HK-2 (cell line): ENCODE measurements at regions not wholly inside any gene's neighbourhood (a gene's known extent, or its start where the extent isn't known, plus 50 kb on each side); places are given as distances from the start of the nearest gene placed in this dataset.
A peak's percentile ranks its signal among the peaks of the same experiment; 100 is the strongest.

ENCODE experiments used
- DNase-seq: peaks from one replicate; pipeline ENCODE4 v3.0.0-alpha.2; 2018; ENCODE audit not compliant: unreplicated experiment

GRCh38 chr11:71356904-71357303 is 91.3 kb downstream of the DHCR7 start:
- DNase-seq, result no peak

- no peak for DNase-seq
Observed at GRCh38 chr11:71356280-71356876, 91.8 kb downstream of the DHCR7 start.

GRCh38 chr11:71355281-71355680 is 92.9 kb downstream of the DHCR7 start:
- DNase-seq, result no peak

- no peak for DNase-seq
Observed at GRCh38 chr11:71354394-71355105, 93.6 kb downstream of the DHCR7 start.

GRCh38 chr11:71352748-71353147 is 95.4 kb downstream of the DHCR7 start:
- no peak for DNase-seq

DNA sequence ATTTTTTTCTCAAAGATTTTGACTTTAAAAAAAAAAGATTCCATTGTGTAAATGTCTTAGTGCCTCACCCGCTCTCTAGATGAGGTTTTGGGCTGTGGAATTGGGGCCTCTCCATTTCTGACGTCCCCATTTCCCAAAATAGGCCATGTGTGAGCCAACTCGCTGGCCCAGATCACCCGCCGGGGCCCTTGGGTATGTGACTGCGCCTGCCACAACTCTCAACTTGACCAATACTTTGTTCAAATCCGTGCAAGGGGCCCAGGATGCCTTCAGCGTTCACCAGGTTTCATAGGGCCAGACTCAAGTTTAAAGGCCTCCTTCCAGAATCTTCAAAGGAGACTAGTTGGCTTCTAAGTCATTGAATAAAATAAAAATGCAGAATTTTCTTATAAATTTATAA is 96.0 kb downstream of the DHCR7 start:
- no peak for DNase-seq

DNA sequence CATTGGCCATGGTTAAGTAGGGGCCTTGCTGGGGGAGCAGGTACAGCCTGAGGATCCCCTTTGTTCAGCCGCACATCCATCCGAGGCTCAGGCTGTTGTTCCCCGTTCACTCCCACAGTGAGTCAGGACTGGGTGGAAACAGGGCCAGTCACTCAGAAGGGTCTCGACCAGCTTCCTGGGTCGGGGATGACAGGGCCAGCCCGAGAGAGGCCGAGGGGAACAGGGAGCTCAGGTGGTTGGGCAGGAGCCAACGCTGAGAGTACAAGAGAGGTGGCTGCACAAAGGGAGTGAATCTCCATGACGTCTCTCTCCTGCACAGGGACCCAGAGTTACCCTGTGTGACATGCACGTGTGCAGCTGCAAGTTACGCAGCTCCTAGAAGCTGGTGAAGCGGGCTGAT is 97.2 kb upstream of the SHANK2 start:
- no peak for DNase-seq

DNA sequence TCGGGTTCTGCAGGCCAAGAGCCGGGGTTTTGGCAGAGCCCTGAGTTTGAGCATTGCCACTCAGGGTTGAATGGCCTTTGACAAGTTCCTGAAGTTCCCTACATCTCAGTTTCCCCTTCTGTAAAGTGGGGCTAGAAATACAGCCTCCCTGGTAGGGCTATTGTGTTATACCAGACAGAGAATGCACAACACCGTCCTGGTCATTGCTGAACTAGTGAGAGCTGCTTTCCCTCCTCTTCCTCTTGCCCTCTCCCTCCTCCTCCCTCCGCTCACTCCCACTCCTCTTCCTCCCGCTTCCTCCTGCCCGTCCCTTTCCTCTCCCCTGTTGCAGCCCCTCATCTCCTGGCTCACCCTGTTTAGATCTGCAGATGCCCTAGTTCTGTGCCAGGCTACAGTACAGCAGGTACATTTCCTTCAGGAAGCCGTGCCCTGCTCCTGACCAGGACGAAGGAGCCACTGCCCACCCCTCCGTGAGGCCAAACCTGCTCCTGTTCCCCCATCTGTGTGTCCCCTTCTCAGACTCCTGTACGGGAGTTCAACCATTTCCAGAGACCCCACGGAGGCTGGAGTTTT is 91.5 kb upstream of the SHANK2 start:
- no peak for DNase-seq

- peak; percentile 36 for DNase-seq
Observed at GRCh38 chr11:71342951-71343827, 90.8 kb upstream of the SHANK2 start.

DNA sequence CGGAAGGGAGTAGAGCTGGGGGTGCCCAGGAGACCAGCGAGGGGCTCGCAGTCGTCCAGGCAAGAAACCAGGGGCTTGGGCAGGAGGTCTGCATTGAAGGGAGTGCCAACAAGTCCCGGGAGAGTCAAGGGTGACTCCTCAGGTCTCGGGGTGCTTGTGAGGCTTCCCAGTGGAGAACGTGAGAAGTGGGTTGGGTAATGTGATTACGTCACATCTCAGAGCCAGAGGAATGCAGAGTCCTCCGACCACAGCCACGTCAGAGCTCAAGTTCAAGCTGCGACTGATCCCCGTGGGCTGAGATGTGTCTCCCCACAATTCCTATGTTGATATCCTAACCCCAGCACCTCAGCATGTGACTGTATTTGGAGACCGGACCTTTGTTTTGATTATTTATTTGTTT is 89.7 kb upstream of the SHANK2 start:
- DNase-seq, result no peak

DNA sequence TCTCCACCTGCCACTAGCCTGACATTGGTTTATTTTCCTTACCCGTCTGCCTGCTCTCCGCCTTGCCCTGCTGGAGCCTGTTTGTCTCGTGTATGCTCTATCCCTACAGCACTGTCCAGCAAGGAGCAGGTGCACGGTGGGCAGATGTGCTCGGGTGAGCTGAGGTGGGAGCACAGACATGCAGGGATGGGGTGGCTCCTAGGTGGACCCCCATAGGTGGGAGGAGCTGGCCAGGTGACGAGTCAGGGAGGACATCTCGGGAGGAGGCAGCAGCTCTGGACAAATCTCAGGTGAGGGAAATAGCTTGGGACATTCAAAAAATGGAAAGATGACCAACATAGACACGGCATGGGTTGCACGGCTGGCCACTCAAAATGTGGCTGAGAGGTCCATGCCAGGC is 89.2 kb upstream of the SHANK2 start:
- DNase-seq, result no peak

GRCh38 chr11:71341173-71341572 is 88.8 kb upstream of the SHANK2 start:
- DNase-seq, result no peak

- DNase-seq, result no peak
Observed at GRCh38 chr11:71340086-71340606, 87.8 kb upstream of the SHANK2 start.

GRCh38 chr11:71339396-71339881 is 87.1 kb upstream of the SHANK2 start:
- DNase-seq, result no peak

DNA sequence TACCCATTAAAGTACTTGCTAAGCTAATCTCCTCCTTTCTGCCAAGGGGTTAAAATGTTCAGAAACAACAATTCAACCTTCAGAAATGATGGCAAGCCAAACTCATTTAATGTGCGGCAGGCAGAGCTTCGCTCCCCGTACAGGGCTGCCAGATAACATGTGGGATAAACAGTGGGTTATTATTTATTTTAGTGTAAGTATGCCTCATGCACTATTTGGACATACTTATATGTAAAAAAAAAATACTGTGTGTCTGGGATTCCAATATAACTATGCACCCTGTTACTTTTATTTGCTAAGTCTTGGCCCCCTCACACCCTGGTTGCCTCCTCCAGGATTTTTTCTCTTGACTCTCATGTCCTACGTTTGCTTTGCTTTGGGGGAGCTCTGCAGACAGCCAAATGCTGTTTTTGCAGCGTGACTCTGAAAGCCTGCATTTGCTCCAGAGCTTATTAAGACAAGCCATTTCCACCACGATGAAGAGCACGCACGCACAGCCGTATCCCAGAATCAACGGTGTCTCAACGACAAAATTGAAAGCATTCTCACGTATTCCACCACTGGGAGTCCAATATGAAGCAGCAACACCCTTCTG is 86.5 kb upstream of the SHANK2 start:
- DNase-seq, result no peak

GRCh38 chr11:71336996-71337754 is 84.8 kb upstream of the SHANK2 start:
- DNase-seq, result no peak

- DNase-seq, result no peak
Observed at GRCh38 chr11:71336176-71336995, 84.0 kb upstream of the SHANK2 start.

- no peak for DNase-seq
Observed at GRCh38 chr11:71335371-71335770, 83.0 kb upstream of the SHANK2 start.

DNA sequence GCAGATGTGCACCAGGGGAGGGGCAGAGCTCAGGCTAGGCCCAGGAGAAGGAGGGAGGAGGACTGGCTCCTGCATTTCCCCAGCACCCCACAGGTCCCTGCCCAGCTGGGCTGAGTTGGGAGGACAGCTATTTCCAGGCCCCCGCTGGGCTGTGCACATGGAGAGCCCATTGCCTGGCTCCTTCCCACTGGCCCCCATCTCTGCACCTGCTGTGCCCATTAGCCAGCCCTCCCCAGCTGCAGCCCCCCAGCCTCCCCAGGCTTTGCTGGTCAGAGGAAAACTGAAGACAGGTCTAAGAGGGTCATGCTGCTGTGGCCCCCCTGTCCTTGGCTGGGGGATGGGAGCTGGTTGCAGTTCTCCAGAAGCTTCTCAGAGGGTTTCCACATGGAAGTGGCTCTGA is 81.8 kb upstream of the SHANK2 start:
- no peak for DNase-seq

DNA sequence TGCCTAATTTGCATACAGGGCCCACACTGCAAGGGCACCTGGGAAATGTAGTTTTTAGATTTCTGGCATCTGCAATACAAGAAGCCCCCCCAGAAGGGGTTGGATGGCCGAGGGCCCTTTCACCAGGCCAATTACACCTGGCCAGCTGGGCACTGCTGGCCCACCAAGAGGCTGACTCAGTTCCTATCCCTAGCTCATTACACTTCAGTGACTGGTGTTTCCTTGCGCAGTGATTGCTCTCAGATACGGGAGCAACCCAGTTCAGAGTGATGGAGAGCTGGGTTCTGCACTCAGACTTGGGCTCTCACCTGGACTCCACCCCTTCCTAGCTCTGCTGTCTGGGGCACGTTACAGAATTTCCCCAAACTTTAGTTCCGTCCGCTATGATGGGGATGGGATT is 81.1 kb upstream of the SHANK2 start:
- DNase-seq, result no peak
